HL-60 (cell line): ENCODE measurements at regions not wholly inside any gene's neighbourhood (a gene's known extent, or its start where the extent isn't known, plus 50 kb on each side); places are given as distances from the start of the nearest gene placed in this dataset.

Source experiments
- DNase-seq, 2 experiments: peaks; one replicate each; pipeline ENCODE4 v3.0.0-alpha.2; 2010 to 2020; ENCODE audit warnings: low read depth in 1 of 2, low spot score in 1 of 2
- H3K27ac ChIP-seq: fragments of 250-450 bp; sonication (Bioruptor Pico); replicated peaks from 2 replicates; pipeline ENCODE4 v1.5.1; 2020; ENCODE audit warnings: mild to moderate bottlenecking, moderate library complexity
- H3K27me3 ChIP-seq: fragments of 250-450 bp; sonication (Bioruptor Pico); 2 replicates; pipeline ENCODE4 v1.5.1; 2021; ENCODE audit warnings: mild to moderate bottlenecking, moderate library complexity; ENCODE audit not compliant: insufficient read depth, poor library complexity, severe bottlenecking
- H3K4me3 ChIP-seq: replicated peaks from 2 replicates; pipeline ENCODE4 v1.5.1; 2011; ENCODE audit warnings: mild to moderate bottlenecking, control low read depth, low read length; ENCODE audit not compliant: insufficient read depth
- GABPA ChIP-seq: IDR thresholded peaks from 2 replicates; pipeline ENCODE4 v1.6.1; 2012; ENCODE audit warnings: low read depth
- POLR2AphosphoS5 ChIP-seq: IDR thresholded peaks from 2 replicates; pipeline ENCODE4 v1.6.1; 2012; ENCODE audit warnings: low read depth
- SPI1 ChIP-seq: IDR thresholded peaks from 2 replicates; pipeline ENCODE4 v1.6.1; 2012; ENCODE audit warnings: low read depth, mild to moderate bottlenecking, borderline replicate concordance
- TF ChIP-seq, protein P1 (sequence below): IDR thresholded peaks from 2 replicates; pipeline ENCODE4 v1.6.1; 2012; ENCODE audit warnings: low read depth; ENCODE audit not compliant: insufficient replicate concordance
- TF ChIP-seq, protein P2 (sequence below): IDR thresholded peaks from one replicate; pipeline ENCODE4 v1.5.1; 2011; ENCODE audit warnings: low read length, control low read depth, inconsistent platforms; ENCODE audit not compliant: insufficient read depth

GRCh38 chrX:102840871-102841705 is 96.0 kb upstream of the RAB40AL start:
- no peaks in the 10 kb centered on the region for H3K27me3 ChIP-seq

GRCh38 chrX:102841706-102842003 is 95.4 kb upstream of the RAB40AL start:
- TF ChIP-seq GABPA (no peak), SPI1 (no peak), POLR2AphosphoS5 (no peak)
- TF ChIP-seq, protein P1, sequence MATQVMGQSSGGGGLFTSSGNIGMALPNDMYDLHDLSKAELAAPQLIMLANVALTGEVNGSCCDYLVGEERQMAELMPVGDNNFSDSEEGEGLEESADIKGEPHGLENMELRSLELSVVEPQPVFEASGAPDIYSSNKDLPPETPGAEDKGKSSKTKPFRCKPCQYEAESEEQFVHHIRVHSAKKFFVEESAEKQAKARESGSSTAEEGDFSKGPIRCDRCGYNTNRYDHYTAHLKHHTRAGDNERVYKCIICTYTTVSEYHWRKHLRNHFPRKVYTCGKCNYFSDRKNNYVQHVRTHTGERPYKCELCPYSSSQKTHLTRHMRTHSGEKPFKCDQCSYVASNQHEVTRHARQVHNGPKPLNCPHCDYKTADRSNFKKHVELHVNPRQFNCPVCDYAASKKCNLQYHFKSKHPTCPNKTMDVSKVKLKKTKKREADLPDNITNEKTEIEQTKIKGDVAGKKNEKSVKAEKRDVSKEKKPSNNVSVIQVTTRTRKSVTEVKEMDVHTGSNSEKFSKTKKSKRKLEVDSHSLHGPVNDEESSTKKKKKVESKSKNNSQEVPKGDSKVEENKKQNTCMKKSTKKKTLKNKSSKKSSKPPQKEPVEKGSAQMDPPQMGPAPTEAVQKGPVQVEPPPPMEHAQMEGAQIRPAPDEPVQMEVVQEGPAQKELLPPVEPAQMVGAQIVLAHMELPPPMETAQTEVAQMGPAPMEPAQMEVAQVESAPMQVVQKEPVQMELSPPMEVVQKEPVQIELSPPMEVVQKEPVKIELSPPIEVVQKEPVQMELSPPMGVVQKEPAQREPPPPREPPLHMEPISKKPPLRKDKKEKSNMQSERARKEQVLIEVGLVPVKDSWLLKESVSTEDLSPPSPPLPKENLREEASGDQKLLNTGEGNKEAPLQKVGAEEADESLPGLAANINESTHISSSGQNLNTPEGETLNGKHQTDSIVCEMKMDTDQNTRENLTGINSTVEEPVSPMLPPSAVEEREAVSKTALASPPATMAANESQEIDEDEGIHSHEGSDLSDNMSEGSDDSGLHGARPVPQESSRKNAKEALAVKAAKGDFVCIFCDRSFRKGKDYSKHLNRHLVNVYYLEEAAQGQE = no peak
- TF ChIP-seq, protein P2, sequence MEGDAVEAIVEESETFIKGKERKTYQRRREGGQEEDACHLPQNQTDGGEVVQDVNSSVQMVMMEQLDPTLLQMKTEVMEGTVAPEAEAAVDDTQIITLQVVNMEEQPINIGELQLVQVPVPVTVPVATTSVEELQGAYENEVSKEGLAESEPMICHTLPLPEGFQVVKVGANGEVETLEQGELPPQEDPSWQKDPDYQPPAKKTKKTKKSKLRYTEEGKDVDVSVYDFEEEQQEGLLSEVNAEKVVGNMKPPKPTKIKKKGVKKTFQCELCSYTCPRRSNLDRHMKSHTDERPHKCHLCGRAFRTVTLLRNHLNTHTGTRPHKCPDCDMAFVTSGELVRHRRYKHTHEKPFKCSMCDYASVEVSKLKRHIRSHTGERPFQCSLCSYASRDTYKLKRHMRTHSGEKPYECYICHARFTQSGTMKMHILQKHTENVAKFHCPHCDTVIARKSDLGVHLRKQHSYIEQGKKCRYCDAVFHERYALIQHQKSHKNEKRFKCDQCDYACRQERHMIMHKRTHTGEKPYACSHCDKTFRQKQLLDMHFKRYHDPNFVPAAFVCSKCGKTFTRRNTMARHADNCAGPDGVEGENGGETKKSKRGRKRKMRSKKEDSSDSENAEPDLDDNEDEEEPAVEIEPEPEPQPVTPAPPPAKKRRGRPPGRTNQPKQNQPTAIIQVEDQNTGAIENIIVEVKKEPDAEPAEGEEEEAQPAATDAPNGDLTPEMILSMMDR = no peak
- Histone ChIP-seq H3K4me3 (no peak overlapping the region), H3K27ac (no peak overlapping the region), H3K27me3 (no peaks in the 10 kb centered on the region)
- DNase-seq = no peak

More at GRCh38 chrX:102840871-102841705, 96.0 kb upstream of the RAB40AL start:
- no peak for DNase-seq
- no peak for TF ChIP-seq POLR2AphosphoS5
- TF ChIP-seq, protein P1 = no peak
- no peak for TF ChIP-seq SPI1
- TF ChIP-seq, protein P2 = no peak
- no peak for TF ChIP-seq GABPA
- H3K4me3 ChIP-seq = no peak overlapping the region
- H3K27ac ChIP-seq = no peak overlapping the region

DNA sequence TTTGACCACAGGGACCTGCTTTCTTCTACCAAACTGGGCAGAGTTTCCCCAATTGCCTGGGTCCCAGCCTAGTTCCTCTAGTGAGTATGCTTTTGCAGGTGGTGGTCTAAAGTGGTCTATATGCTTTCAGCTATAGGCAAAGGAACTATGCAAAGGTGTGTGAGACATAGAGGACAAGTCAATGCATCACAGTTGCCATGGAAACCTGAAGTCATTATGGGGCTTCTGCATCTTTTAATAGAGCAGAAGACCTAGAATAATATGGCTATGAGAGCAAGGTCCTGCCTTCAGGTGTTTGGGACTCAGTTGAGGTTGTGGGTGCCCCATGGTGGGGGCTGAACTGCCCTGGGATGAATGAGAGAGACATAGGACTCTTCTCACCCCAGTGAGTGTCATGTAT is 92.1 kb upstream of the RAB40AL start:
- Histone ChIP-seq H3K27me3 (no peaks in the 10 kb centered on the region), H3K27ac (no peak overlapping the region), H3K4me3 (no peak overlapping the region)
- no peak for TF ChIP-seq GABPA
- TF ChIP-seq POLR2AphosphoS5 = no peak
- TF ChIP-seq, protein P2 = no peak
- no peak for TF ChIP-seq SPI1
- TF ChIP-seq, protein P1 = no peak
- DNase-seq = no peak
